Activated T-helper 2 cell treated with anti-CD3 and anti-CD28 coated beads, Interferon-gamma antibody, Interleukin-2, Interleukin-4, amounts not matched to agents 10 μg/mL and 5 μg/mL and 100 μg/mL, durations not matched to agents 14 hours and 24 hours and 36 hours (primary cell): ENCODE measurements at regions not wholly inside any gene's neighbourhood (a gene's known extent, or its start where the extent isn't known, plus 50 kb on each side); places are given as distances from the start of the nearest gene placed in this dataset.

Source experiments
- DNase-seq: peaks from one replicate; pipeline ENCODE4 v3.0.0; 2021; ENCODE audit warnings: low spot score
- H3K27ac Mint-ChIP-seq: one replicate; pipeline ENCODE4 v1.8.0; 2021; ENCODE audit warnings: mixed read lengths
- H3K27me3 Mint-ChIP-seq: one replicate; pipeline ENCODE4 v1.8.0; 2021; ENCODE audit warnings: low read depth, mixed read lengths
- H3K36me3 Mint-ChIP-seq: one replicate; pipeline ENCODE4 v1.8.0; 2021; ENCODE audit warnings: low read depth, mixed read lengths
- H3K4me1 Mint-ChIP-seq: one replicate; pipeline ENCODE4 v1.8.0; 2021; ENCODE audit warnings: low read depth, mixed read lengths
- H3K4me3 Mint-ChIP-seq: one replicate; pipeline ENCODE4 v1.8.0; 2021; ENCODE audit warnings: low read depth, mild to moderate bottlenecking, moderate library complexity, mixed read lengths
- H3K9me3 Mint-ChIP-seq: one replicate; pipeline ENCODE4 v1.8.0; 2021; ENCODE audit warnings: mixed read lengths
- intact Hi-C: fragments of 100-400 bp; cut with micrococcal nuclease; formaldehyde crosslinking; loops from one replicate; pipeline ENCODE4 v1.15.1; 2023

- no peaks in the 10 kb centered on the region for H3K4me1 Mint-ChIP-seq
- no peaks in the 10 kb centered on the region for H3K36me3 Mint-ChIP-seq
- H3K27ac Mint-ChIP-seq: no peak overlapping the region
- no peaks in the 10 kb centered on the region for H3K27me3 Mint-ChIP-seq
- no peak for DNase-seq
- peaks cover 34% of the 10 kb centered on the region for H3K9me3 Mint-ChIP-seq
- intact Hi-C loops: no loop called here
- H3K4me3 Mint-ChIP-seq: no peak overlapping the region
Observed at GRCh38 chr5:165739079-165739741, 2233.8 kb downstream of the MAT2B start.

- DNase-seq: no peak
- Mint-ChIP-seq H3K9me3 (peaks cover 33% of the 10 kb centered on the region), H3K27me3 (no peaks in the 10 kb centered on the region), H3K4me1 (no peaks in the 10 kb centered on the region), H3K4me3 (no peak overlapping the region), H3K36me3 (no peaks in the 10 kb centered on the region), H3K27ac (no peak overlapping the region)
- intact Hi-C loops: no loop called here
Observed at GRCh38 chr5:165757791-165758190, 2252.4 kb downstream of the MAT2B start.

GRCh38 chr5:165775111-165775510 is 2269.7 kb downstream of the MAT2B start:
- Mint-ChIP-seq H3K27ac (no peak overlapping the region), H3K4me3 (no peak overlapping the region), H3K36me3 (no peaks in the 10 kb centered on the region), H3K9me3 (peaks cover 28% of the 10 kb centered on the region), H3K4me1 (no peaks in the 10 kb centered on the region), H3K27me3 (no peaks in the 10 kb centered on the region)
- DNase-seq: no peak
- intact Hi-C loops: no loop called here

GRCh38 chr5:165779505-165779904 is 2274.1 kb downstream of the MAT2B start:
- DNase-seq: no peak
- Mint-ChIP-seq H3K27ac (no peak overlapping the region), H3K36me3 (no peaks in the 10 kb centered on the region), H3K27me3 (no peaks in the 10 kb centered on the region), H3K9me3 (peaks cover 41% of the 10 kb centered on the region), H3K4me1 (no peaks in the 10 kb centered on the region), H3K4me3 (no peak overlapping the region)
- intact Hi-C loops: no loop called here

- no peak overlapping the region for H3K27ac Mint-ChIP-seq
- H3K4me1 Mint-ChIP-seq: no peaks in the 10 kb centered on the region
- no peak for DNase-seq
- H3K36me3 Mint-ChIP-seq: no peaks in the 10 kb centered on the region
- H3K27me3 Mint-ChIP-seq: no peaks in the 10 kb centered on the region
- peaks cover 34% of the 10 kb centered on the region for H3K9me3 Mint-ChIP-seq
- H3K4me3 Mint-ChIP-seq: no peak overlapping the region
- intact Hi-C loops: no loop called here
Observed at GRCh38 chr5:165780901-165781300, 2275.5 kb downstream of the MAT2B start.

GRCh38 chr5:165781738-165782137 is 2276.3 kb downstream of the MAT2B start:
- H3K4me3 Mint-ChIP-seq: no peak overlapping the region
- H3K4me1 Mint-ChIP-seq: no peaks in the 10 kb centered on the region
- intact Hi-C loops: no loop called here
- H3K27ac Mint-ChIP-seq: no peak overlapping the region
- H3K9me3 Mint-ChIP-seq: peaks cover 30% of the 10 kb centered on the region
- no peak for DNase-seq
- H3K27me3 Mint-ChIP-seq: no peaks in the 10 kb centered on the region
- H3K36me3 Mint-ChIP-seq: no peaks in the 10 kb centered on the region

GRCh38 chr5:165783024-165783423 is 2277.6 kb downstream of the MAT2B start:
- Mint-ChIP-seq H3K4me3 (no peak overlapping the region), H3K27me3 (no peaks in the 10 kb centered on the region), H3K9me3 (peaks cover 39% of the 10 kb centered on the region), H3K4me1 (no peaks in the 10 kb centered on the region), H3K27ac (no peak overlapping the region), H3K36me3 (no peaks in the 10 kb centered on the region)
- DNase-seq: no peak
- intact Hi-C loops: no loop called here

- Mint-ChIP-seq H3K27ac (no peak overlapping the region), H3K9me3 (peaks cover 41% of the 10 kb centered on the region), H3K27me3 (no peaks in the 10 kb centered on the region), H3K4me3 (no peak overlapping the region), H3K36me3 (no peaks in the 10 kb centered on the region), H3K4me1 (no peaks in the 10 kb centered on the region)
- intact Hi-C loops: no loop called here
- DNase-seq: no peak
Observed at GRCh38 chr5:165786073-165786472, 2280.7 kb downstream of the MAT2B start.

GRCh38 chr5:165795073-165795472 is 2289.7 kb downstream of the MAT2B start:
- Mint-ChIP-seq H3K4me1 (no peaks in the 10 kb centered on the region), H3K27me3 (no peaks in the 10 kb centered on the region), H3K9me3 (peaks cover 23% of the 10 kb centered on the region), H3K27ac (no peak overlapping the region), H3K36me3 (no peaks in the 10 kb centered on the region), H3K4me3 (no peak overlapping the region)
- no peak for DNase-seq
- intact Hi-C loops: no loop called here

GRCh38 chr5:165805756-165806155 is 2300.3 kb downstream of the MAT2B start:
- Mint-ChIP-seq H3K36me3 (no peaks in the 10 kb centered on the region), H3K27ac (no peak overlapping the region), H3K27me3 (no peaks in the 10 kb centered on the region), H3K9me3 (peaks cover 20% of the 10 kb centered on the region), H3K4me3 (no peak overlapping the region), H3K4me1 (no peaks in the 10 kb centered on the region)
- no peak for DNase-seq
- intact Hi-C loops: no loop called here

- intact Hi-C loops: no loop called here
- H3K4me3 Mint-ChIP-seq: no peak overlapping the region
- H3K27ac Mint-ChIP-seq: no peak overlapping the region
- no peaks in the 10 kb centered on the region for H3K36me3 Mint-ChIP-seq
- H3K4me1 Mint-ChIP-seq: no peaks in the 10 kb centered on the region
- no peaks in the 10 kb centered on the region for H3K27me3 Mint-ChIP-seq
- no peak for DNase-seq
- peaks cover 10% of the 10 kb centered on the region for H3K9me3 Mint-ChIP-seq
Observed at GRCh38 chr5:165808335-165808734, 2302.9 kb downstream of the MAT2B start.

GRCh38 chr5:165809914-165810313 is 2304.5 kb downstream of the MAT2B start:
- Mint-ChIP-seq H3K27ac (no peak overlapping the region), H3K4me1 (no peaks in the 10 kb centered on the region), H3K4me3 (no peak overlapping the region), H3K36me3 (no peaks in the 10 kb centered on the region), H3K27me3 (no peaks in the 10 kb centered on the region), H3K9me3 (peaks cover 10% of the 10 kb centered on the region)
- DNase-seq: no peak
- intact Hi-C loops: no loop called here

- H3K9me3 Mint-ChIP-seq: peaks cover 21% of the 10 kb centered on the region
- H3K27me3 Mint-ChIP-seq: no peaks in the 10 kb centered on the region
- no peak overlapping the region for H3K4me3 Mint-ChIP-seq
- no peak for DNase-seq
- no peaks in the 10 kb centered on the region for H3K36me3 Mint-ChIP-seq
- no peaks in the 10 kb centered on the region for H3K4me1 Mint-ChIP-seq
- intact Hi-C loops: no loop called here
- H3K27ac Mint-ChIP-seq: no peak overlapping the region
Observed at GRCh38 chr5:165829504-165829903, 2324.1 kb downstream of the MAT2B start.

- intact Hi-C loops: no loop called here
- H3K27ac Mint-ChIP-seq: no peak overlapping the region
- H3K4me1 Mint-ChIP-seq: no peaks in the 10 kb centered on the region
- H3K36me3 Mint-ChIP-seq: no peaks in the 10 kb centered on the region
- DNase-seq: no peak
- no peaks in the 10 kb centered on the region for H3K27me3 Mint-ChIP-seq
- peaks cover 37% of the 10 kb centered on the region for H3K9me3 Mint-ChIP-seq
- H3K4me3 Mint-ChIP-seq: no peak overlapping the region
Observed at GRCh38 chr5:165834891-165835290, 2329.5 kb downstream of the MAT2B start.
